H9 (cell line): ENCODE measurements at regions not wholly inside any gene's neighbourhood (a gene's known extent, or its start where the extent isn't known, plus 50 kb on each side); places are given as distances from the start of the nearest gene placed in this dataset.

Experiments
- DNase-seq: peaks from one replicate; pipeline ENCODE4 v3.0.0-alpha.2; 2017
- H2AFZ ChIP-seq: one replicate; pipeline ENCODE4 v1.6.1; 2013; ENCODE audit warnings: mild to moderate bottlenecking, low read length, control low read depth, moderate library complexity
- H2AK5ac ChIP-seq: 2 replicates; pipeline ENCODE4 v1.6.1; 2013; ENCODE audit warnings: low read length, control low read depth, mixed read lengths; ENCODE audit not compliant: insufficient read length
- H2BK120ac ChIP-seq: one replicate; pipeline ENCODE4 v1.6.1; 2013; ENCODE audit warnings: low read depth, mild to moderate bottlenecking, low read length, control low read depth, inconsistent platforms; ENCODE audit not compliant: poor library complexity, severe bottlenecking
- H2BK12ac ChIP-seq: 2 replicates; pipeline ENCODE4 v1.6.1; 2013; ENCODE audit warnings: low read length, control low read depth, mixed read lengths, low read depth; ENCODE audit not compliant: insufficient read length
- H2BK15ac ChIP-seq: 2 replicates; pipeline ENCODE4 v1.6.1; 2013; ENCODE audit warnings: low read depth, low read length, control low read depth
- H2BK20ac ChIP-seq: one replicate; pipeline ENCODE4 v1.6.1; 2013; ENCODE audit warnings: low read depth, mild to moderate bottlenecking, low read length, control low read depth, inconsistent platforms; ENCODE audit not compliant: poor library complexity, severe bottlenecking
- H2BK5ac ChIP-seq: 2 replicates; pipeline ENCODE4 v1.6.1; 2013; ENCODE audit warnings: low read length, control low read depth, mixed read lengths; ENCODE audit not compliant: insufficient read length
- H3K14ac ChIP-seq: 2 replicates; pipeline ENCODE4 v1.6.1; 2013; ENCODE audit warnings: low read length, control low read depth; ENCODE audit not compliant: insufficient read depth
- H3K18ac ChIP-seq: 2 replicates; pipeline ENCODE4 v1.6.1; 2013; ENCODE audit warnings: low read depth, mild to moderate bottlenecking, mixed read lengths, low read length, control low read depth; ENCODE audit not compliant: insufficient read length
- H3K23ac ChIP-seq: 2 replicates; pipeline ENCODE4 v1.6.1; 2013; ENCODE audit warnings: low read length, control low read depth, mixed read lengths, low read depth; ENCODE audit not compliant: insufficient read length
- H3K23me2 ChIP-seq: 2 replicates; pipeline ENCODE4 v1.6.1; 2013; ENCODE audit warnings: low read depth, mild to moderate bottlenecking, mixed read lengths, low read length, control low read depth; ENCODE audit not compliant: insufficient read length, poor library complexity, severe bottlenecking
- H3K27ac ChIP-seq: 2 replicates; pipeline ENCODE4 v1.5.1; 2013; ENCODE audit warnings: low read length, control low read depth, mixed read lengths, low read depth; ENCODE audit not compliant: insufficient read length
- H3K27me3 ChIP-seq: 2 replicates; pipeline ENCODE4 v1.6.1; 2013; ENCODE audit warnings: low read length, control low read depth, inconsistent platforms; ENCODE audit not compliant: insufficient read depth
- H3K4ac ChIP-seq: 2 replicates; pipeline ENCODE4 v1.6.1; 2013; ENCODE audit warnings: low read depth, mild to moderate bottlenecking, control low read depth, inconsistent platforms, low read length, moderate library complexity
- H3K4me1 ChIP-seq: 2 replicates; pipeline ENCODE4 v1.6.1; 2013; ENCODE audit warnings: low read length, control low read depth, inconsistent platforms; ENCODE audit not compliant: insufficient read depth
- H3K4me2 ChIP-seq: 2 replicates; pipeline ENCODE4 v1.6.1; 2013; ENCODE audit warnings: low read length, control low read depth, mixed read lengths; ENCODE audit not compliant: insufficient read length, insufficient read depth
- H3K56ac ChIP-seq: 2 replicates; pipeline ENCODE4 v1.6.1; 2013; ENCODE audit warnings: low read depth, mild to moderate bottlenecking, mixed read lengths, low read length, control low read depth; ENCODE audit not compliant: insufficient read length
- H3K79me1 ChIP-seq: 2 replicates; pipeline ENCODE4 v1.6.1; 2013; ENCODE audit warnings: low read depth, mild to moderate bottlenecking, moderate library complexity, low read length, control low read depth, inconsistent platforms; ENCODE audit not compliant: insufficient read depth, poor library complexity, severe bottlenecking
- H3K79me2 ChIP-seq: 2 replicates; pipeline ENCODE4 v1.6.1; 2013; ENCODE audit warnings: low read length, control low read depth, inconsistent platforms; ENCODE audit not compliant: insufficient read depth
- H3K9ac ChIP-seq: 2 replicates; pipeline ENCODE4 v1.6.1; 2013; ENCODE audit warnings: low read length, control low read depth, mixed read lengths; ENCODE audit not compliant: insufficient read length; ENCODE audit errors: extremely low read depth
- H3K9me3 ChIP-seq: one replicate; pipeline ENCODE4 v1.6.1; 2013; ENCODE audit warnings: low read depth, low read length, inconsistent platforms; ENCODE audit not compliant: control insufficient read depth
- H3T11ph ChIP-seq: one replicate; pipeline ENCODE4 v1.6.1; 2013; ENCODE audit warnings: mild to moderate bottlenecking, low read length, control low read depth, inconsistent platforms
- H4K20me1 ChIP-seq: one replicate; pipeline ENCODE4 v1.6.1; 2013; ENCODE audit not compliant: control insufficient read depth, insufficient read length, insufficient read depth
- H4K5ac ChIP-seq: 2 replicates; pipeline ENCODE4 v1.6.1; 2013; ENCODE audit warnings: low read depth, mild to moderate bottlenecking, mixed read lengths, low read length, control low read depth; ENCODE audit not compliant: insufficient read length
- H4K8ac ChIP-seq: replicated peaks from 2 replicates; pipeline ENCODE4 v1.6.1; 2013; ENCODE audit warnings: low read length, control low read depth, mixed read lengths, low read depth; ENCODE audit not compliant: insufficient read length
- H4K91ac ChIP-seq: 2 replicates; pipeline ENCODE4 v1.6.1; 2013; ENCODE audit warnings: low read depth, mild to moderate bottlenecking, moderate library complexity, mixed read lengths, low read length, control low read depth; ENCODE audit not compliant: insufficient read length
- H3K27ac Mint-ChIP-seq, 3 experiments: 2 replicates in 2 of 3; 3 replicates in 1 of 3; pipeline ENCODE4 v1.8.0; 2020 to 2021; ENCODE audit warnings: mixed read lengths in 3 of 3, mild to moderate bottlenecking in 1 of 3, moderate library complexity in 1 of 3
- H3K27me3 Mint-ChIP-seq: 2 replicates; pipeline ENCODE4 v1.8.0; 2021; ENCODE audit warnings: low read depth, mild to moderate bottlenecking, moderate library complexity, mixed read lengths
- H3K36me3 Mint-ChIP-seq, 3 experiments: 2 replicates in 2 of 3; 3 replicates in 1 of 3; pipeline ENCODE4 v1.8.0; 2020 to 2021; ENCODE audit warnings: low read depth in 3 of 3, mixed read lengths in 3 of 3; ENCODE audit not compliant: insufficient read depth in 1 of 3
- H3K4me1 Mint-ChIP-seq, 2 experiments: 2 replicates each; pipeline ENCODE4 v1.8.0; 2020; ENCODE audit warnings: mixed read lengths in 2 of 2
- H3K4me3 Mint-ChIP-seq, 2 experiments: 2 replicates in 1 of 2; 3 replicates in 1 of 2; pipeline ENCODE4 v1.8.0; 2020 to 2021; ENCODE audit warnings: mild to moderate bottlenecking in 2 of 2, mixed read lengths in 2 of 2, moderate library complexity in 1 of 2
- H3K9me3 Mint-ChIP-seq, 2 experiments: 2 replicates in 1 of 2; 3 replicates in 1 of 2; pipeline ENCODE4 v1.8.0; 2020; ENCODE audit warnings: mild to moderate bottlenecking in 2 of 2, mixed read lengths in 2 of 2, moderate library complexity in 1 of 2
- TF ChIP-seq, protein P1 (sequence below): fragments of 200-600 bp; sonication (generic); conservative IDR thresholded peaks from 3 replicates; pipeline ENCODE4 v1.8.0; 2021; ENCODE audit warnings: antibody characterized with exemption, mild to moderate bottlenecking

DNA sequence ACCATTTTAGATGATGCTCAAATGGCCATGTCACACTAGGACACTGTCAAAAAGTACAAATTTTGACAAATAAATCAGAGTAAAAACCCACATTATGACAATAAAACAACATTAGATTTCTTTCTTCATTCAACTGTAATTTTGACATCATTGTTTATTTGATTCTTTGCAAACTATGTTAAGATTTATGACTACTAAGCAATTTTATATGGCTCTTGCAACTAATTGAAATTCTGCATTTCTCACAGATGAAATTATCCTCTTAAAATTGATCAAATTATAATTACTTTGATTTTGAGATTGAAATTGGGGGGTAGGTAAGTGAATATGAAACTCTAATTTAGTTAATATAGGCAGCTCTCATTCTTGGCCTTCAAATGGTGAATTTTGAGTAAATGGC lies 59.8 kb downstream of the ATOH1 start:
- no peak overlapping the region for H3K4me3 Mint-ChIP-seq
- no peaks in the 10 kb centered on the region for H3K4me1 Mint-ChIP-seq
- Histone ChIP-seq H2BK120ac (no peak overlapping the region), H3K79me1 (no peaks in the 10 kb centered on the region), H3T11ph (no peak overlapping the region), H3K4ac (no peak overlapping the region), H3K27ac (no peak overlapping the region), H3K4me2 (no peak overlapping the region), H3K18ac (no peak overlapping the region), H3K27me3 (no peaks in the 10 kb centered on the region), H3K4me1 (no peaks in the 10 kb centered on the region), H2AFZ (no peak overlapping the region), H3K9ac (no peak overlapping the region), H4K91ac (no peak overlapping the region), H3K9me3 (no peaks in the 10 kb centered on the region), H2BK15ac (no peak overlapping the region), H3K23ac (no peak overlapping the region), H4K5ac (no peak overlapping the region), H4K20me1 (no peaks in the 10 kb centered on the region), H3K79me2 (no peaks in the 10 kb centered on the region), H4K8ac (no peak overlapping the region), H3K23me2 (no peaks in the 10 kb centered on the region), H3K56ac (no peak overlapping the region), H2AK5ac (no peak overlapping the region), H3K14ac (no peak overlapping the region), H2BK5ac (no peak overlapping the region), H2BK20ac (no peak overlapping the region), H2BK12ac (no peak overlapping the region)
- no peak overlapping the region for H3K27ac Mint-ChIP-seq
- H3K9me3 Mint-ChIP-seq: no peaks in the 10 kb centered on the region
- no peak for DNase-seq
- H3K27me3 Mint-ChIP-seq: no peaks in the 10 kb centered on the region; the same call in 1 of the 2 replicates
- TF ChIP-seq, protein P1, sequence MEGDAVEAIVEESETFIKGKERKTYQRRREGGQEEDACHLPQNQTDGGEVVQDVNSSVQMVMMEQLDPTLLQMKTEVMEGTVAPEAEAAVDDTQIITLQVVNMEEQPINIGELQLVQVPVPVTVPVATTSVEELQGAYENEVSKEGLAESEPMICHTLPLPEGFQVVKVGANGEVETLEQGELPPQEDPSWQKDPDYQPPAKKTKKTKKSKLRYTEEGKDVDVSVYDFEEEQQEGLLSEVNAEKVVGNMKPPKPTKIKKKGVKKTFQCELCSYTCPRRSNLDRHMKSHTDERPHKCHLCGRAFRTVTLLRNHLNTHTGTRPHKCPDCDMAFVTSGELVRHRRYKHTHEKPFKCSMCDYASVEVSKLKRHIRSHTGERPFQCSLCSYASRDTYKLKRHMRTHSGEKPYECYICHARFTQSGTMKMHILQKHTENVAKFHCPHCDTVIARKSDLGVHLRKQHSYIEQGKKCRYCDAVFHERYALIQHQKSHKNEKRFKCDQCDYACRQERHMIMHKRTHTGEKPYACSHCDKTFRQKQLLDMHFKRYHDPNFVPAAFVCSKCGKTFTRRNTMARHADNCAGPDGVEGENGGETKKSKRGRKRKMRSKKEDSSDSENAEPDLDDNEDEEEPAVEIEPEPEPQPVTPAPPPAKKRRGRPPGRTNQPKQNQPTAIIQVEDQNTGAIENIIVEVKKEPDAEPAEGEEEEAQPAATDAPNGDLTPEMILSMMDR: no peak
- no peaks in the 10 kb centered on the region for H3K36me3 Mint-ChIP-seq
